ENCODE measurements at regions not wholly inside any gene's neighbourhood (a gene's known extent, or its start where the extent isn't known, plus 50 kb on each side); places are given as distances from the start of the nearest gene placed in this dataset.

- ChIA-PET POLR2A (no interaction called here), CTCF (no interaction called here)
- Mint-ChIP-seq H3K4me3 (no peak overlapping the region), H3K9me3 (ENCODE audit: low read depth) (no peaks in the 10 kb centered on the region), H3K27ac (no peak overlapping the region), H3K4me1 (no peaks in the 10 kb centered on the region), H3K36me3 (ENCODE audit: low read depth) (no peaks in the 10 kb centered on the region), H3K27me3 (peaks cover 4% of the 10 kb centered on the region)
- intact Hi-C loops (cut with DNase I, micrococcal nuclease), result no loop called here
- ATAC-seq (no peak), DNase-seq (no peak)
Observed at GRCh38 chr6:163813979-163814493, 399.5 kb downstream of the QKI start.

GRCh38 chr6:163811317-163811716, 396.8 kb downstream of the QKI start:
- Mint-ChIP-seq H3K4me3 (no peak overlapping the region), H3K27me3 (peaks cover 5% of the 10 kb centered on the region), H3K27ac (no peak overlapping the region), H3K9me3 (ENCODE audit: low read depth) (no peaks in the 10 kb centered on the region), H3K4me1 (no peaks in the 10 kb centered on the region), H3K36me3 (ENCODE audit: low read depth) (no peaks in the 10 kb centered on the region)
- ATAC-seq, result no peak
- intact Hi-C loops (cut with DNase I, micrococcal nuclease), result no loop called here
- no peak for DNase-seq
- ChIA-PET POLR2A (no interaction called here), CTCF (interaction anchor here (0.6 kb wide), 1 partner anchor 95 kb away, joined by 3 read pairs; no protein-coding TSS in a partner anchor)

- Mint-ChIP-seq H3K27me3 (peaks cover 2% of the 10 kb centered on the region), H3K4me1 (no peaks in the 10 kb centered on the region), H3K9me3 (ENCODE audit: low read depth) (no peaks in the 10 kb centered on the region), H3K27ac (no peak overlapping the region), H3K36me3 (ENCODE audit: low read depth) (no peaks in the 10 kb centered on the region), H3K4me3 (no peak overlapping the region)
- CTCF ChIA-PET, result no interaction called here
- intact Hi-C loops (cut with DNase I, micrococcal nuclease), result no loop called here
- POLR2A ChIA-PET, result no interaction called here
- ATAC-seq, result no peak
- no peak for DNase-seq
Observed at GRCh38 chr6:163809364-163809763, 394.8 kb downstream of the QKI start.

GRCh38 chr6:163808871-163809270, 394.4 kb downstream of the QKI start:
- intact Hi-C loops (cut with DNase I, micrococcal nuclease), result no loop called here
- no peaks in the 10 kb centered on the region for H3K4me1 Mint-ChIP-seq
- POLR2A ChIA-PET, result no interaction called here
- H3K9me3 Mint-ChIP-seq (ENCODE audit: low read depth), result no peaks in the 10 kb centered on the region
- no peaks in the 10 kb centered on the region for H3K36me3 Mint-ChIP-seq (ENCODE audit: low read depth)
- H3K27ac Mint-ChIP-seq, result no peak overlapping the region
- CTCF ChIA-PET, result interaction anchor here (0.9 kb wide), 1 partner anchor 19 kb away, joined by 3 read pairs; no protein-coding TSS in a partner anchor
- H3K27me3 Mint-ChIP-seq, result peaks cover 2% of the 10 kb centered on the region
- DNase-seq, result no peak
- no peak for ATAC-seq
- H3K4me3 Mint-ChIP-seq, result no peak overlapping the region

GRCh38 chr6:163808231-163808630, 393.7 kb downstream of the QKI start:
- H3K4me1 Mint-ChIP-seq, result no peaks in the 10 kb centered on the region
- ChIA-PET CTCF (interaction anchor here (0.6 to 0.9 kb wide), 2 partner anchors 20 to 1147 kb away, joined by 3 read pairs; no protein-coding TSS in a partner anchor), POLR2A (no interaction called here)
- no peak overlapping the region for H3K27ac Mint-ChIP-seq
- peaks cover 2% of the 10 kb centered on the region for H3K27me3 Mint-ChIP-seq
- no peak for DNase-seq
- intact Hi-C loops (cut with DNase I, micrococcal nuclease), result no loop called here
- no peaks in the 10 kb centered on the region for H3K9me3 Mint-ChIP-seq (ENCODE audit: low read depth)
- H3K36me3 Mint-ChIP-seq (ENCODE audit: low read depth), result no peaks in the 10 kb centered on the region
- ATAC-seq, result no peak
- H3K4me3 Mint-ChIP-seq, result no peak overlapping the region

GRCh38 chr6:163806755-163807499, 392.4 kb downstream of the QKI start:
- Mint-ChIP-seq H3K4me3 (no peak overlapping the region), H3K36me3 (ENCODE audit: low read depth) (no peaks in the 10 kb centered on the region), H3K27me3 (peaks cover 2% of the 10 kb centered on the region), H3K9me3 (ENCODE audit: low read depth) (no peaks in the 10 kb centered on the region), H3K4me1 (no peaks in the 10 kb centered on the region), H3K27ac (no peak overlapping the region)
- intact Hi-C loops (cut with DNase I, micrococcal nuclease), result no loop called here
- no peak for ATAC-seq
- CTCF ChIA-PET, result no interaction called here
- POLR2A ChIA-PET, result no interaction called here
- DNase-seq, result no peak

GRCh38 chr6:163804991-163805390, 390.5 kb downstream of the QKI start:
- H3K4me1 Mint-ChIP-seq, result no peaks in the 10 kb centered on the region
- no peaks in the 10 kb centered on the region for H3K9me3 Mint-ChIP-seq (ENCODE audit: low read depth)
- no peak for DNase-seq
- peaks cover 2% of the 10 kb centered on the region for H3K27me3 Mint-ChIP-seq
- intact Hi-C loops (cut with DNase I, micrococcal nuclease), result no loop called here
- CTCF ChIA-PET, result no interaction called here
- no peak overlapping the region for H3K4me3 Mint-ChIP-seq
- no peak overlapping the region for H3K27ac Mint-ChIP-seq
- ATAC-seq, result no peak
- no peaks in the 10 kb centered on the region for H3K36me3 Mint-ChIP-seq (ENCODE audit: low read depth)
- POLR2A ChIA-PET, result no interaction called here

GRCh38 chr6:163802267-163802666, 387.7 kb downstream of the QKI start:
- H3K36me3 Mint-ChIP-seq (ENCODE audit: low read depth), result no peaks in the 10 kb centered on the region
- no peaks in the 10 kb centered on the region for H3K9me3 Mint-ChIP-seq (ENCODE audit: low read depth)
- POLR2A ChIA-PET, result no interaction called here

GRCh38 chr6:163797296-163797845, 382.9 kb downstream of the QKI start:
- ChIA-PET CTCF (no interaction called here), POLR2A (interaction anchor here (0.5 kb wide), 1 partner anchor 9 kb away, joined by 3 read pairs; no protein-coding TSS in a partner anchor)
- Mint-ChIP-seq H3K4me3 (no peak overlapping the region), H3K36me3 (ENCODE audit: low read depth) (no peaks in the 10 kb centered on the region), H3K9me3 (ENCODE audit: low read depth) (no peaks in the 10 kb centered on the region), H3K27ac (no peak overlapping the region), H3K4me1 (no peaks in the 10 kb centered on the region), H3K27me3 (peaks cover 12% of the 10 kb centered on the region)
- DNase-seq (no peak), ATAC-seq (no peak)
- intact Hi-C loops (cut with DNase I, micrococcal nuclease), result no loop called here

More at GRCh38 chr6:163802267-163802666, 387.7 kb downstream of the QKI start:
- peaks cover 5% of the 10 kb centered on the region for H3K27me3 Mint-ChIP-seq
- H3K27ac Mint-ChIP-seq, result no peak overlapping the region
- CTCF ChIA-PET, result no interaction called here
- no peak overlapping the region for H3K4me3 Mint-ChIP-seq
- no peaks in the 10 kb centered on the region for H3K4me1 Mint-ChIP-seq
- ATAC-seq, result no peak
- intact Hi-C loops (cut with DNase I, micrococcal nuclease), result no loop called here
- no peak for DNase-seq

GRCh38 chr6:163793011-163793983, 378.8 kb downstream of the QKI start:
- H3K27ac Mint-ChIP-seq, result no peak overlapping the region
- no peak overlapping the region for H3K4me3 Mint-ChIP-seq
- no peaks in the 10 kb centered on the region for H3K36me3 Mint-ChIP-seq (ENCODE audit: low read depth)
- ATAC-seq (peak; percentile 82), DNase-seq (peak; percentile 10)
- H3K9me3 Mint-ChIP-seq (ENCODE audit: low read depth), result no peaks in the 10 kb centered on the region
- ChIA-PET POLR2A (no interaction called here), CTCF (no interaction called here)
- H3K27me3 Mint-ChIP-seq, result peaks cover 26% of the 10 kb centered on the region
- intact Hi-C loops (cut with DNase I, micrococcal nuclease), result no loop called here
- no peaks in the 10 kb centered on the region for H3K4me1 Mint-ChIP-seq

GRCh38 chr6:163790266-163790840, 375.8 kb downstream of the QKI start:
- intact Hi-C loops (cut with DNase I, micrococcal nuclease), result no loop called here
- ATAC-seq, result no peak
- peaks cover 21% of the 10 kb centered on the region for H3K27me3 Mint-ChIP-seq
- CTCF ChIA-PET, result no interaction called here
- no peaks in the 10 kb centered on the region for H3K4me1 Mint-ChIP-seq
- no peak overlapping the region for H3K27ac Mint-ChIP-seq
- no peaks in the 10 kb centered on the region for H3K9me3 Mint-ChIP-seq (ENCODE audit: low read depth)
- H3K36me3 Mint-ChIP-seq (ENCODE audit: low read depth), result no peaks in the 10 kb centered on the region
- DNase-seq, result no peak
- no peak overlapping the region for H3K4me3 Mint-ChIP-seq
- POLR2A ChIA-PET, result no interaction called here

All from activated CD4-positive, alpha-beta T cell treated with anti-CD3 and anti-CD28 coated beads for 36 hours (primary cell).